ENCODE measurements at regions not wholly inside any gene's neighbourhood (a gene's known extent, or its start where the extent isn't known, plus 50 kb on each side); places are given as distances from the start of the nearest gene placed in this dataset.

DNA sequence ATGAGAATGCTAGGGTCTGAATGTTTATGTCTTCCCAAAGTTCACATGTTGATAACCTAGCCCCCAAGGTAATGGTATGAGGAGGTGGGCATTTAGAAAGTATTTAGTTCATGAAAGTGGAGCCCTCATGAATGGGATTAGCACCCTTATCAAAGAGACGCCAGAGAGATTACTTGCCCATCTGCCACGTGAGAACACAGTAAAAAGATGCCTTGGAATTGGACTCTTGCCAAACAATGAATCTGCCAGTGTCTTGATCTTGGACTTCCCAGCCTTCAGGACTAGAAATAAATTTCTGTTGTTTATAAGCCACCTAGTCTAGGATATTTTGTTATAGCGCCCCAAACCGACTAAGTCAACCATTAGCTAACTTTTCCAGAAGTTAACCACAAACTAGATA, 92.0 kb upstream of the SLC38A4 start:
- ATAC-seq (no peak), DNase-seq (ENCODE audit: low read depth in 1 of 2, low spot score in 1 of 2) (no peak), FAIRE-seq (no peak)
- H3K9me3 ChIP-seq = peaks cover 6% of the 10 kb centered on the region; the same call in 1 of the 3 replicates
- peaks cover 4% of the 10 kb centered on the region; the same call in 1 of the 3 replicates for H3K4me1 ChIP-seq
- H3K4me3 ChIP-seq = no peak overlapping the region
- TF ChIP-seq SREBF2 (IDR thresholded peaks at IDR 0.05) = no peak
- TF ChIP-seq, protein P1, sequence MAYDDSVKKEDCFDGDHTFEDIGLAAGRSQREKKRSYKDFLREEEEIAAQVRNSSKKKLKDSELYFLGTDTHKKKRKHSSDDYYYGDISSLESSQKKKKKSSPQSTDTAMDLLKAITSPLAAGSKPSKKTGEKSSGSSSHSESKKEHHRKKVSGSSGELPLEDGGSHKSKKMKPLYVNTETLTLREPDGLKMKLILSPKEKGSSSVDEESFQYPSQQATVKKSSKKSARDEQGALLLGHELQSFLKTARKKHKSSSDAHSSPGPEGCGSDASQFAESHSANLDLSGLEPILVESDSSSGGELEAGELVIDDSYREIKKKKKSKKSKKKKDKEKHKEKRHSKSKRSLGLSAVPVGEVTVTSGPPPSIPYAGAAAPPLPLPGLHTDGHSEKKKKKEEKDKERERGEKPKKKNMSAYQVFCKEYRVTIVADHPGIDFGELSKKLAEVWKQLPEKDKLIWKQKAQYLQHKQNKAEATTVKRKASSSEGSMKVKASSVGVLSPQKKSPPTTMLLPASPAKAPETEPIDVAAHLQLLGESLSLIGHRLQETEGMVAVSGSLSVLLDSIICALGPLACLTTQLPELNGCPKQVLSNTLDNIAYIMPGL (CRISPR knock-in tag; IDR thresholded peaks at IDR 0.05; ENCODE audit: borderline replicate concordance) = no peak
- TF ChIP-seq EHMT2 (IDR thresholded peaks at IDR 0.05; ENCODE audit: low read depth) = no peak
- no peak for TF ChIP-seq RNF2 (IDR thresholded peaks at IDR 0.05; ENCODE audit: borderline replicate concordance, low read depth)
- no peak for TF ChIP-seq FOSL2 (IDR thresholded peaks at IDR 0.05)
- no peak for TF ChIP-seq FOSL2 (CRISPR knock-in tag; IDR thresholded peaks at IDR 0.05)
- no peak for TF ChIP-seq CBX2 (IDR thresholded peaks at IDR 0.05; ENCODE audit: borderline replicate concordance, low read depth)
- no peak for TF ChIP-seq KDM1A (IDR thresholded peaks at IDR 0.05; ENCODE audit: low read depth)
- no peak for TF ChIP-seq TP53 (CRISPR knock-in tag; IDR thresholded peaks at IDR 0.05)
- TF ChIP-seq JUNB (IDR thresholded peaks at IDR 0.05) = no peak
- TF ChIP-seq BHLHE40 (IDR thresholded peaks at IDR 0.05; ENCODE audit: low read depth, low read length) = no peak
- no peak for TF ChIP-seq NFE2L2 (conservative IDR thresholded peaks at IDR 0.05; ENCODE audit: low read length)
- no peak for TF ChIP-seq NR3C1 (IDR thresholded peaks at IDR 0.05)
- TF ChIP-seq HOXB5 (CRISPR knock-in tag; IDR thresholded peaks at IDR 0.05) = no peak
- TF ChIP-seq EP300 (IDR thresholded peaks at IDR 0.05) = no peak
- no peak for TF ChIP-seq SMC3 (IDR thresholded peaks at IDR 0.05)
- TF ChIP-seq, protein P2, sequence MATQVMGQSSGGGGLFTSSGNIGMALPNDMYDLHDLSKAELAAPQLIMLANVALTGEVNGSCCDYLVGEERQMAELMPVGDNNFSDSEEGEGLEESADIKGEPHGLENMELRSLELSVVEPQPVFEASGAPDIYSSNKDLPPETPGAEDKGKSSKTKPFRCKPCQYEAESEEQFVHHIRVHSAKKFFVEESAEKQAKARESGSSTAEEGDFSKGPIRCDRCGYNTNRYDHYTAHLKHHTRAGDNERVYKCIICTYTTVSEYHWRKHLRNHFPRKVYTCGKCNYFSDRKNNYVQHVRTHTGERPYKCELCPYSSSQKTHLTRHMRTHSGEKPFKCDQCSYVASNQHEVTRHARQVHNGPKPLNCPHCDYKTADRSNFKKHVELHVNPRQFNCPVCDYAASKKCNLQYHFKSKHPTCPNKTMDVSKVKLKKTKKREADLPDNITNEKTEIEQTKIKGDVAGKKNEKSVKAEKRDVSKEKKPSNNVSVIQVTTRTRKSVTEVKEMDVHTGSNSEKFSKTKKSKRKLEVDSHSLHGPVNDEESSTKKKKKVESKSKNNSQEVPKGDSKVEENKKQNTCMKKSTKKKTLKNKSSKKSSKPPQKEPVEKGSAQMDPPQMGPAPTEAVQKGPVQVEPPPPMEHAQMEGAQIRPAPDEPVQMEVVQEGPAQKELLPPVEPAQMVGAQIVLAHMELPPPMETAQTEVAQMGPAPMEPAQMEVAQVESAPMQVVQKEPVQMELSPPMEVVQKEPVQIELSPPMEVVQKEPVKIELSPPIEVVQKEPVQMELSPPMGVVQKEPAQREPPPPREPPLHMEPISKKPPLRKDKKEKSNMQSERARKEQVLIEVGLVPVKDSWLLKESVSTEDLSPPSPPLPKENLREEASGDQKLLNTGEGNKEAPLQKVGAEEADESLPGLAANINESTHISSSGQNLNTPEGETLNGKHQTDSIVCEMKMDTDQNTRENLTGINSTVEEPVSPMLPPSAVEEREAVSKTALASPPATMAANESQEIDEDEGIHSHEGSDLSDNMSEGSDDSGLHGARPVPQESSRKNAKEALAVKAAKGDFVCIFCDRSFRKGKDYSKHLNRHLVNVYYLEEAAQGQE (IDR thresholded peaks at IDR 0.05) = no peak
- TF ChIP-seq, protein P3, sequence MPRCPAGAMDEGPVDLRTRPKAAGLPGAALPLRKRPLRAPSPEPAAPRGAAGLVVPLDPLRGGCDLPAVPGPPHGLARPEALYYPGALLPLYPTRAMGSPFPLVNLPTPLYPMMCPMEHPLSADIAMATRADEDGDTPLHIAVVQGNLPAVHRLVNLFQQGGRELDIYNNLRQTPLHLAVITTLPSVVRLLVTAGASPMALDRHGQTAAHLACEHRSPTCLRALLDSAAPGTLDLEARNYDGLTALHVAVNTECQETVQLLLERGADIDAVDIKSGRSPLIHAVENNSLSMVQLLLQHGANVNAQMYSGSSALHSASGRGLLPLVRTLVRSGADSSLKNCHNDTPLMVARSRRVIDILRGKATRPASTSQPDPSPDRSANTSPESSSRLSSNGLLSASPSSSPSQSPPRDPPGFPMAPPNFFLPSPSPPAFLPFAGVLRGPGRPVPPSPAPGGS (IDR thresholded peaks at IDR 0.05) = no peak
- TF ChIP-seq MAZ (IDR thresholded peaks at IDR 0.05; ENCODE audit: borderline replicate concordance, low read depth, low read length) = no peak
- no peak for TF ChIP-seq ZC3H11A (IDR thresholded peaks at IDR 0.05)
- CTCF ChIA-PET = no interaction called here
- H3K27ac ChIP-seq = no peak overlapping the region
- WGBS (ENCODE audit: missing lambda C conversion rate) = 70% methylated on average over 4 of the region's 4 CpGs
- H3K4me2 ChIP-seq = no peak overlapping the region
- POLR2A ChIA-PET = no interaction called here

DNA sequence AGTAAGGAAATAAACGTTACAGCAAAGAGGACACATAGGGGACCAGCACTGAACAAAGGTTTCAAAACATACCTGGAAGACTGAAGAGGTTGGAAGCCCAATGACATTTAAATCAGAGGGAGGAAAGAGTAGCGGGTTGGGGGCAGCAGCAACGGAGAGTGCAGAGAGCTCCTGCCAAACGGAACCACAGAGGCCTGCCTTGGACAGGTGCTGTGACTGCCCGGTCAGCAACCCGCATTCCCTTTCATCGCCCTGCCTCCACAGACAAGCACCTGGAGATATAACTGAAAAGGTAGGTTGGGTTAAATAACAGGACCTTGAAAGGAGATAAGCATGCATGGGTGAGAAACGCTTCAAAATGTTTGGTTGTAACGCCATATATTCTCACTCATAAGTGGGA, 92.8 kb upstream of the SLC38A4 start:
- H3K4me2 ChIP-seq = no peak overlapping the region
- DNase-seq (ENCODE audit: low read depth in 1 of 2, low spot score in 1 of 2) = no peak
- no peak for ATAC-seq
- peaks cover 4% of the 10 kb centered on the region; the same call in 1 of the 3 replicates for H3K4me1 ChIP-seq
- H3K4me3 ChIP-seq = no peak overlapping the region
- ChIA-PET CTCF (interaction anchor here (0.6 kb wide), 1 partner anchor 751 kb away, joined by 4 read pairs; no protein-coding TSS in a partner anchor), POLR2A (no interaction called here)
- peaks cover 2% of the 10 kb centered on the region; the same call in 1 of the 3 replicates for H3K9me3 ChIP-seq
- no peak overlapping the region for H3K27ac ChIP-seq
- FAIRE-seq = no peak
- WGBS (ENCODE audit: missing lambda C conversion rate) = 76% methylated on average over 9 of the region's 9 CpGs
- no peak for TF ChIP-seq EHF (CRISPR knock-in tag; IDR thresholded peaks at IDR 0.05)
